ENCODE measurements at regions not wholly inside any gene's neighbourhood (a gene's known extent, or its start where the extent isn't known, plus 50 kb on each side); places are given as distances from the start of the nearest gene placed in this dataset.
"Not testable (repeated sequence)": the region's sequence is repeated elsewhere in the genome, so short reads cannot be mapped to it uniquely, and the experiment has no call there.

- DNase-seq (ENCODE audit: low spot score): no peak
Measured at GRCh38 chr2:156933645-156934225, 323.8 kb upstream of the GALNT5 start.

- no peak for DNase-seq (ENCODE audit: low spot score)
Measured at GRCh38 chr2:156935616-156936015, 321.9 kb upstream of the GALNT5 start.

- DNase-seq (ENCODE audit: low spot score): no peak
Measured at GRCh38 chr2:156937430-156937829, 320.1 kb upstream of the GALNT5 start.

GRCh38 chr2:156944871-156945270, 312.6 kb upstream of the GALNT5 start:
- no peak for DNase-seq (ENCODE audit: low spot score)

GRCh38 chr2:156947261-156947660, 310.2 kb upstream of the GALNT5 start:
- no peak for DNase-seq (ENCODE audit: low spot score)

GRCh38 chr2:156955701-156956100, 301.8 kb upstream of the GALNT5 start:
- no peak for DNase-seq (ENCODE audit: low spot score)

GRCh38 chr2:156956161-156956560, 301.3 kb upstream of the GALNT5 start:
- DNase-seq (ENCODE audit: low spot score): no peak

- DNase-seq (ENCODE audit: low spot score): no peak
Measured at GRCh38 chr2:156958374-156958773, 299.1 kb upstream of the GALNT5 start.

GRCh38 chr2:156959481-156959880, 298.0 kb upstream of the GALNT5 start:
- DNase-seq (ENCODE audit: low spot score): no peak

GRCh38 chr2:156982615-156983014, 274.9 kb upstream of the GALNT5 start:
- DNase-seq (ENCODE audit: low spot score): no peak

GRCh38 chr2:156986339-156986988, 271.0 kb upstream of the GALNT5 start:
- DNase-seq (ENCODE audit: low spot score): no peak

GRCh38 chr2:156999661-157000060, 257.8 kb upstream of the GALNT5 start:
- no peak for DNase-seq (ENCODE audit: low spot score)

- DNase-seq (ENCODE audit: low spot score): no peak
Measured at GRCh38 chr2:157004789-157005188, 252.7 kb upstream of the GALNT5 start.

GRCh38 chr2:157015015-157015575, 242.4 kb upstream of the GALNT5 start:
- no peak for DNase-seq (ENCODE audit: low spot score)

- not testable (repeated sequence) for DNase-seq (ENCODE audit: low spot score)
Measured at GRCh38 chr2:157023264-157023663, 234.2 kb upstream of the GALNT5 start.

GRCh38 chr2:157024129-157024528, 233.4 kb upstream of the GALNT5 start:
- no peak for DNase-seq (ENCODE audit: low spot score)

- no peak for DNase-seq (ENCODE audit: low spot score)
Measured at GRCh38 chr2:157032017-157032416, 225.5 kb upstream of the GALNT5 start.

GRCh38 chr2:157036726-157037125, 220.8 kb upstream of the GALNT5 start:
- no peak for DNase-seq (ENCODE audit: low spot score)

GRCh38 chr2:157043786-157044185, 213.7 kb upstream of the GALNT5 start:
- no peak for DNase-seq (ENCODE audit: low spot score)

- no peak for DNase-seq (ENCODE audit: low spot score)
Measured at GRCh38 chr2:157046396-157046795, 211.1 kb upstream of the GALNT5 start.

GRCh38 chr2:157052685-157053224, 204.8 kb upstream of the GALNT5 start:
- DNase-seq (ENCODE audit: low spot score): no peak

GRCh38 chr2:157053876-157054275, 203.6 kb upstream of the GALNT5 start:
- no peak for DNase-seq (ENCODE audit: low spot score)

GRCh38 chr2:157055660-157056199, 201.8 kb upstream of the GALNT5 start:
- no peak for DNase-seq (ENCODE audit: low spot score)
